ENCODE measurements at regions not wholly inside any gene's neighbourhood (a gene's known extent, or its start where the extent isn't known, plus 50 kb on each side); places are given as distances from the start of the nearest gene placed in this dataset.

DNA sequence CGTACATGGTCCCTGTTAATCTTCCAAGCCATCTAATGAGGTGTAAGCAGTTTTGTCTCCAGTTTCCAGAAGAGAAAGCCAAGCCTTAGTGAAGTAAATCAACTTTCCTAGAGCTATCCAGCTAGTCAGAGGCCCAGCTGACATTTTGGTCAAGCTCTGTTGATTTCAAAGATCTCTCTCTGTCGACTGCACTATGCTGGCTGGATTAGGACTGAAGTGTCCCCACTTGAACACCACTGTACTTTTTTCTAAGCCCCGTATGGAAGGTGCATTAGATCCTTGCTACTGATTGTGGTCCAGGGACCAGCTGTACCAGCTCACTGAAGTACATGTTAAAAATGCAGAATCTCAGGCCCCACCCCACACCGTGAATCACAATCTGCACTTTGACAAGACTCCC, 176.5 kb upstream of the NAV2 start:
- H3K4me2 ChIP-seq (replicated peaks; ENCODE audit: low read depth, low read length, poor library complexity, severe bottlenecking), result no peak overlapping the region
- Mint-ChIP-seq H3K27me3 (peaks cover 8% of the 10 kb centered on the region), H3K4me3 (no peak overlapping the region), H3K27ac (no peak overlapping the region), H3K9me3 (ENCODE audit: insufficient read depth) (no peaks in the 10 kb centered on the region), H3K4me1 (no peaks in the 10 kb centered on the region)
- H3K27me3 ChIP-seq (replicated peaks in 1 of 4; ENCODE audit: control extremely low read depth in 1 of 4, control insufficient read depth in 3 of 4, insufficient read depth in 4 of 4, low read length in 3 of 4), result no peaks in the 10 kb centered on the region
- no peaks in the 10 kb centered on the region for H4K20me1 ChIP-seq (ENCODE audit: control insufficient read depth, insufficient read depth, low read length, poor library complexity, severe bottlenecking)
- H3K9me3 ChIP-seq (ENCODE audit: control extremely low read depth in 1 of 3, control insufficient read depth in 2 of 3, insufficient read depth in 1 of 3, low read length in 2 of 3), result peaks cover 0 to under 1% (median 0%) of the 10 kb centered on the region in 3 donors
- H3K4me1 ChIP-seq (ENCODE audit: control insufficient read depth in 2 of 2, insufficient read depth in 2 of 2, low read length in 2 of 2), result no peaks in the 10 kb centered on the region
- ATAC-seq (ENCODE audit: low read depth), result no peak
- intact Hi-C loops (cut with micrococcal nuclease), result no loop called here
- no peak overlapping the region for H3K4me3 ChIP-seq (ENCODE audit: control extremely low read depth in 1 of 5, extremely low read depth in 1 of 5, insufficient read depth in 1 of 5, low read depth in 2 of 5, low read length in 4 of 5)
- no peaks in the 10 kb centered on the region for H3K79me2 ChIP-seq (ENCODE audit: control insufficient read depth, insufficient read depth, low read length)
- ChIA-PET POLR2A (no interaction called here), CTCF (interaction anchor here (0.9 kb wide), 1 partner anchor 23 kb away, joined by 3 read pairs; no protein-coding TSS in a partner anchor)
- no peak overlapping the region for H2AFZ ChIP-seq (ENCODE audit: insufficient read depth, low read depth, low read length, poor library complexity, severe bottlenecking)
- DNase-seq, result no peak
- WGBS (ENCODE audit: insufficient coverage), result 79% methylated on average over 3 of the region's 4 CpGs
- H3K27ac ChIP-seq (ENCODE audit: low read length in 2 of 2), result no peak overlapping the region
- no peaks in the 10 kb centered on the region for H3K36me3 ChIP-seq (replicated peaks in 1 of 2; ENCODE audit: control extremely low read depth in 1 of 2, control insufficient read depth in 1 of 2, extremely low read depth in 1 of 2, insufficient read depth in 2 of 2, low read length in 1 of 2)
- TF ChIP-seq EZH2 (IDR thresholded peaks at IDR 0.05; ENCODE audit: borderline replicate concordance, insufficient read depth, low read depth, low read length, poor library complexity, severe bottlenecking), result no peak
- TF ChIP-seq, protein P1, sequence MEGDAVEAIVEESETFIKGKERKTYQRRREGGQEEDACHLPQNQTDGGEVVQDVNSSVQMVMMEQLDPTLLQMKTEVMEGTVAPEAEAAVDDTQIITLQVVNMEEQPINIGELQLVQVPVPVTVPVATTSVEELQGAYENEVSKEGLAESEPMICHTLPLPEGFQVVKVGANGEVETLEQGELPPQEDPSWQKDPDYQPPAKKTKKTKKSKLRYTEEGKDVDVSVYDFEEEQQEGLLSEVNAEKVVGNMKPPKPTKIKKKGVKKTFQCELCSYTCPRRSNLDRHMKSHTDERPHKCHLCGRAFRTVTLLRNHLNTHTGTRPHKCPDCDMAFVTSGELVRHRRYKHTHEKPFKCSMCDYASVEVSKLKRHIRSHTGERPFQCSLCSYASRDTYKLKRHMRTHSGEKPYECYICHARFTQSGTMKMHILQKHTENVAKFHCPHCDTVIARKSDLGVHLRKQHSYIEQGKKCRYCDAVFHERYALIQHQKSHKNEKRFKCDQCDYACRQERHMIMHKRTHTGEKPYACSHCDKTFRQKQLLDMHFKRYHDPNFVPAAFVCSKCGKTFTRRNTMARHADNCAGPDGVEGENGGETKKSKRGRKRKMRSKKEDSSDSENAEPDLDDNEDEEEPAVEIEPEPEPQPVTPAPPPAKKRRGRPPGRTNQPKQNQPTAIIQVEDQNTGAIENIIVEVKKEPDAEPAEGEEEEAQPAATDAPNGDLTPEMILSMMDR (IDR thresholded peaks at IDR 0.05), result no peak
- no peak overlapping the region for H3K9ac ChIP-seq (ENCODE audit: low read length)

DNA sequence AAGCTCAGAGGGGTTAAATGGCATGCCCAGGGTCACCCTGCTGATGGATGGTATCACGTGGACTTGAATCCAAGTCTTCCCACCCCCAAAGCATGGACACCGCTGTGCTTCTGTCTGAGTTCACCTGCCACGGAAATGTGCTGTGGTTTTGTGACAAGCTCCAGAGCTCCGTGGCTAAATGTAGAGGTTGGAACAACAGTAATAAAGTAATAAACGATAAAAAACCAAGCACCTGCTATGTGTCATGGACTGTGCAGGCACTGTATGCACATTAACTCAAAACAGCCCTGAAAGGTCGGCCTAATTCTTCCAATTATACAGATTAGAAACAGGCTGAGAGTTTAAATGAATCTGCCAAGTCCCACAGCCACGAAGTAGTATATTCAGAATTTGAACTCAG, 182.1 kb upstream of the NAV2 start:
- CTCF ChIA-PET, result no interaction called here
- Histone ChIP-seq H3K36me3 (replicated peaks in 1 of 2; ENCODE audit: control extremely low read depth in 1 of 2, control insufficient read depth in 1 of 2, extremely low read depth in 1 of 2, insufficient read depth in 2 of 2, low read length in 1 of 2) (no peaks in the 10 kb centered on the region), H3K27me3 (replicated peaks in 1 of 4; ENCODE audit: control extremely low read depth in 1 of 4, control insufficient read depth in 3 of 4, insufficient read depth in 4 of 4, low read length in 3 of 4) (peaks cover 0 to 5% (median 2%) of the 10 kb centered on the region in 4 experiments), H3K27ac (ENCODE audit: low read length in 2 of 2) (no peak overlapping the region), H3K9me3 (ENCODE audit: control extremely low read depth in 1 of 3, control insufficient read depth in 2 of 3, insufficient read depth in 1 of 3, low read length in 2 of 3) (no peaks in the 10 kb centered on the region), H2AFZ (ENCODE audit: insufficient read depth, low read depth, low read length, poor library complexity, severe bottlenecking) (no peak overlapping the region), H3K79me2 (ENCODE audit: control insufficient read depth, insufficient read depth, low read length) (no peaks in the 10 kb centered on the region), H3K4me1 (ENCODE audit: control insufficient read depth in 2 of 2, insufficient read depth in 2 of 2, low read length in 2 of 2) (peaks cover 0 to 3% of the 10 kb centered on the region in 2 donors), H4K20me1 (ENCODE audit: control insufficient read depth, insufficient read depth, low read length, poor library complexity, severe bottlenecking) (no peaks in the 10 kb centered on the region), H3K4me3 (ENCODE audit: control extremely low read depth in 1 of 5, extremely low read depth in 1 of 5, insufficient read depth in 1 of 5, low read depth in 2 of 5, low read length in 4 of 5) (no peak overlapping the region), H3K9ac (ENCODE audit: low read length) (no peak overlapping the region), H3K4me2 (replicated peaks; ENCODE audit: low read depth, low read length, poor library complexity, severe bottlenecking) (no peak overlapping the region)
- no peak for TF ChIP-seq EZH2 (IDR thresholded peaks at IDR 0.05; ENCODE audit: borderline replicate concordance, insufficient read depth, low read depth, low read length, poor library complexity, severe bottlenecking)
- TF ChIP-seq, protein P1 (IDR thresholded peaks at IDR 0.05), result no peak
- no CpG with 5 or more reads among the region's 7 CpGs for WGBS (ENCODE audit: insufficient coverage)
- POLR2A ChIA-PET, result no interaction called here
- Mint-ChIP-seq H3K27ac (no peak overlapping the region), H3K27me3 (peaks cover 13% of the 10 kb centered on the region), H3K4me3 (no peak overlapping the region), H3K9me3 (ENCODE audit: insufficient read depth) (no peaks in the 10 kb centered on the region), H3K4me1 (no peaks in the 10 kb centered on the region)
- intact Hi-C loops (cut with micrococcal nuclease), result no loop called here
- ATAC-seq (ENCODE audit: low read depth), result no peak
- DNase-seq, result no peak

All from B cell (primary cell).